Heart right ventricle (tissue), 16 donors: ENCODE measurements at regions not wholly inside any gene's neighbourhood (a gene's known extent, or its start where the extent isn't known, plus 50 kb on each side); places are given as distances from the start of the nearest gene placed in this dataset.
A peak's percentile ranks its signal among the peaks of the same experiment; 100 is the strongest.

Experiments used
- ATAC-seq, 8 donors: fragments of 200-7000 bp; cut with Tn5 transposase; one replicate each; pipeline ENCODE4 v1.9.1; 2020; ENCODE audit warnings: mild to moderate bottlenecking in 8 of 8, moderate library complexity in 8 of 8, moderate number of reproducible peaks in 1 of 8
- DNase-seq, 2 donors: peaks; one replicate each; pipeline ENCODE4 v3.0.0-alpha.2; 2020
- H3K27ac ChIP-seq, 10 donors: fragments of 200-600 bp; sonication (generic) in 2 of 10; one replicate each; pipeline versions ENCODE4 v1.5.0 to v1.8.0; 2020 to 2022; ENCODE audit warnings: mild to moderate bottlenecking in 3 of 10
- H3K27me3 ChIP-seq, 7 donors: fragments of 200-600 bp; one replicate each; pipeline ENCODE4 v1.8.0; 2021 to 2022; ENCODE audit warnings: mild to moderate bottlenecking in 2 of 7
- H3K36me3 ChIP-seq, 9 donors: fragments of 200-600 bp; sonication (generic) in 1 of 9; one replicate each; pipeline versions ENCODE4 v1.5.0 to v1.8.0; 2020 to 2022; ENCODE audit warnings: mild to moderate bottlenecking in 2 of 9
- H3K4me1 ChIP-seq, 9 donors: fragments of 200-600 bp; sonication (generic) in 1 of 9; one replicate each; pipeline versions ENCODE4 v1.5.0 to v1.8.0; 2020 to 2022; ENCODE audit warnings: mild to moderate bottlenecking in 4 of 9
- H3K4me3 ChIP-seq, 10 donors: fragments of 200-600 bp; sonication (generic) in 2 of 10; one replicate each; pipeline versions ENCODE4 v1.5.0 to v1.8.0; 2020 to 2022; ENCODE audit warnings: mild to moderate bottlenecking in 7 of 10, moderate library complexity in 2 of 10
- H3K9me3 ChIP-seq, 11 donors: fragments of 200-600 bp in 10 of 11; sonication (generic) in 2 of 11; one replicate each; pipeline versions ENCODE4 v1.5.0 to v1.8.0; 2013 to 2022; ENCODE audit warnings: mild to moderate bottlenecking in 2 of 11, control low read depth in 1 of 11, moderate library complexity in 1 of 11
- CTCF ChIP-seq, 9 donors: fragments of 200-600 bp; sonication (generic) in 2 of 9; IDR thresholded peaks; one replicate each; pipeline versions ENCODE4 v1.5.0 to v1.8.0; 2021 to 2022; ENCODE audit warnings: antibody characterized with exemption in 9 of 9, mild to moderate bottlenecking in 5 of 9, moderate library complexity in 1 of 9
- WGBS, 2 donors: extraction: QIAGEN DNeasy Blood & Tissue Kit; methylation state at CpG; one replicate each; pipeline ENCODE4 v1.1.7; 2013; ENCODE audit warnings: inconsistent platforms in 1 of 2; 5-methylcytosine and 5-hydroxymethylcytosine counted together
- intact Hi-C, 10 donors: fragments of 100-400 bp; cut with DNase I; formaldehyde crosslinking; loops; one replicate each; pipeline versions ENCODE4 v1.11.1 to v1.14.2; 2022
- donor health status: Arrhythmogenic right ventricular cardiomyopathy.
- donor health status: ischemic (EF 13 %, LVEDD 7.1; RV severe dilation, severe dysfunction).
- donor health status: healthy with polysubstance abuse.
- donor health status: DM: no; HTN: yes; CAD: no.
- donor health status: DM: no; HTN: no; CAD: no.
- donor health status: ischemic (EF 25% LVEDD 6.9; RV normal size, moderate dysfunction).
- donor health status: ischemic (EF 25% LVEDD 5.7; RV mildly dilated, moderate dysfunction).
- donor health status: healthy.
- donor health status: DM: yes; HTN: yes; CAD: no.
- donor health status: Ischemic cardiomyopathy.
- donor health status: ischemic (EF 35%, LVEDD 5.7; RV mildly dilated, moderate dysfunction).
- donor health status: nonischemic (EF 11% LVEDD 7.7; RV severe dilation, severe dysfunction).
- donor health status: DM: yes; HTN: yes; CAD: no.
- donor health status: PGD.
- donor health status: ischemic (EF 29% LVEDD 5.4; RV normal size, mild dysfunction).
- donor health status: nonischemic (EF 23%, LVEDD 6.1; RV moderate dilation, normal function).

GRCh38 chr12:4054630-4055029, 181.4 kb upstream of the PARP11 start:
- ATAC-seq: no peak
- Histone ChIP-seq H3K27me3 (peaks cover 0 to 52% (median 22%) of the 10 kb centered on the region in 7 donors), H3K27ac (no peak overlapping the region), H3K4me1 (no peaks in the 10 kb centered on the region), H3K36me3 (no peaks in the 10 kb centered on the region), H3K4me3 (no peak overlapping the region), H3K9me3 (no peaks in the 10 kb centered on the region)
- no peak for TF ChIP-seq CTCF (IDR thresholded peaks at IDR 0.05)
- DNase-seq: no peak
- WGBS, 2 donors: 94 to 95% methylated on average over 2 of the region's 2 CpGs
- intact Hi-C loops: no loop called here

- WGBS, 2 donors: 34 to 55% methylated on average over 3 of the region's 3 CpGs
- DNase-seq (no peak), ATAC-seq (peak in 5 of 8 donors; percentile 48 to 83 (median 62))
- Histone ChIP-seq H3K36me3 (no peaks in the 10 kb centered on the region), H3K9me3 (no peaks in the 10 kb centered on the region), H3K4me3 (no peak overlapping the region), H3K27me3 (peaks cover 0 to 42% (median 10%) of the 10 kb centered on the region in 7 donors), H3K27ac (no peak overlapping the region), H3K4me1 (no peaks in the 10 kb centered on the region)
- intact Hi-C loops: no loop called here
- TF ChIP-seq CTCF (IDR thresholded peaks at IDR 0.05): no peak
Measured at GRCh38 chr12:4052691-4053090, 179.5 kb upstream of the PARP11 start.

GRCh38 chr12:4051596-4051995, 178.4 kb upstream of the PARP11 start:
- intact Hi-C loops: no loop called here
- no peaks in the 10 kb centered on the region for H3K9me3 ChIP-seq

GRCh38 chr12:4050340-4050739, 177.1 kb upstream of the PARP11 start:
- Histone ChIP-seq H3K27ac (no peak overlapping the region), H3K9me3 (no peaks in the 10 kb centered on the region), H3K27me3 (peaks cover 0 to 33% (median 15%) of the 10 kb centered on the region in 7 donors), H3K36me3 (no peaks in the 10 kb centered on the region), H3K4me1 (no peaks in the 10 kb centered on the region), H3K4me3 (no peak overlapping the region)
- TF ChIP-seq CTCF (IDR thresholded peaks at IDR 0.05): no peak
- 90 to 96% methylated on average over 3 of the region's 3 CpGs for WGBS, 2 donors
- intact Hi-C loops: no loop called here
- ATAC-seq (no peak), DNase-seq (no peak)

More at GRCh38 chr12:4051596-4051995, 178.4 kb upstream of the PARP11 start:
- ATAC-seq: no peak
- 73 to 81% methylated on average over 1 of the region's 1 CpG for WGBS, 2 donors
- TF ChIP-seq CTCF (IDR thresholded peaks at IDR 0.05): no peak
- Histone ChIP-seq H3K4me3 (no peak overlapping the region), H3K27ac (no peak overlapping the region), H3K36me3 (no peaks in the 10 kb centered on the region), H3K27me3 (peaks cover 0 to 37% (median 13%) of the 10 kb centered on the region in 7 donors), H3K4me1 (no peaks in the 10 kb centered on the region)
- DNase-seq: no peak
